GM23338 (cell line): ENCODE measurements at regions not wholly inside any gene's neighbourhood (a gene's known extent, or its start where the extent isn't known, plus 50 kb on each side); places are given as distances from the start of the nearest gene placed in this dataset.

Source experiments
- ATAC-seq: fragments of 200-7000 bp; cut with Tn5 transposase; 3 replicates; pipeline ENCODE4 v1.9.1; 2020
- DNase-seq: peaks from one replicate; pipeline ENCODE4 v3.0.0-alpha.2; 2015; ENCODE audit warnings: low spot score
- H2AFZ ChIP-seq: fragments of 200-600 bp; sonication (generic); 2 replicates; pipeline ENCODE4 v1.8.0; 2016; ENCODE audit warnings: antibody characterized with exemption, mild to moderate bottlenecking, moderate library complexity
- H3F3A ChIP-seq: fragments of 200-600 bp; sonication (generic); replicated peaks from 2 replicates; pipeline ENCODE4 v1.8.0; 2017; ENCODE audit warnings: antibody characterized with exemption, mixed run types, low read depth
- H3K27ac ChIP-seq: fragments of 200-600 bp; sonication (generic); 2 replicates; pipeline ENCODE4 v1.6.1; 2016; ENCODE audit warnings: low read depth
- H3K27me3 ChIP-seq: fragments of 200-600 bp; sonication (generic); 2 replicates; pipeline ENCODE4 v1.8.0; 2016; ENCODE audit warnings: mild to moderate bottlenecking, mixed run types, moderate library complexity; ENCODE audit not compliant: insufficient read depth
- H3K36me3 ChIP-seq: fragments of 200-600 bp; sonication (generic); 2 replicates; pipeline ENCODE4 v1.8.0; 2016; ENCODE audit warnings: mild to moderate bottlenecking; ENCODE audit not compliant: insufficient read depth
- H3K4me1 ChIP-seq: fragments of 200-600 bp; sonication (generic); 2 replicates; pipeline ENCODE4 v1.8.0; 2016; ENCODE audit warnings: mild to moderate bottlenecking, moderate library complexity; ENCODE audit not compliant: insufficient read depth
- H3K4me2 ChIP-seq: fragments of 200-600 bp; sonication (generic); 2 replicates; pipeline ENCODE4 v1.7.1; 2017; ENCODE audit warnings: mixed run types
- H3K4me3 ChIP-seq: fragments of 200-600 bp; sonication (generic); 2 replicates; pipeline ENCODE4 v1.6.1; 2016; ENCODE audit warnings: mixed run types
- H3K79me2 ChIP-seq: fragments of 200-600 bp; sonication (generic); replicated peaks from 2 replicates; pipeline ENCODE4 v1.8.0; 2017; ENCODE audit warnings: mild to moderate bottlenecking; ENCODE audit not compliant: insufficient read depth
- H3K9me2 ChIP-seq: fragments of 200-600 bp; sonication (generic); 2 replicates; pipeline ENCODE4 v1.8.0; 2017; ENCODE audit not compliant: insufficient read depth
- H4K20me1 ChIP-seq: fragments of 200-600 bp; sonication (generic); replicated peaks from 2 replicates; pipeline ENCODE4 v1.8.0; 2017; ENCODE audit warnings: mild to moderate bottlenecking; ENCODE audit not compliant: insufficient read depth
- H3K27ac Mint-ChIP-seq: 2 replicates; pipeline ENCODE4 v1.8.0; 2020; ENCODE audit warnings: inconsistent platforms, mild to moderate bottlenecking, moderate library complexity, mixed read lengths
- H3K27me3 Mint-ChIP-seq: 3 replicates; pipeline ENCODE4 v1.8.0; 2022; ENCODE audit warnings: low read depth, mild to moderate bottlenecking, moderate library complexity, mixed read lengths, inconsistent platforms; ENCODE audit not compliant: insufficient read depth, poor library complexity
- H3K36me3 Mint-ChIP-seq: 3 replicates; pipeline ENCODE4 v1.8.0; 2021; ENCODE audit warnings: low read depth, mild to moderate bottlenecking, inconsistent platforms, moderate library complexity, mixed read lengths
- H3K4me1 Mint-ChIP-seq: 3 replicates; pipeline ENCODE4 v1.8.0; 2020; ENCODE audit warnings: mild to moderate bottlenecking, inconsistent platforms, mixed read lengths
- H3K4me3 Mint-ChIP-seq: 3 replicates; pipeline ENCODE4 v1.8.0; 2021; ENCODE audit warnings: moderate library complexity, mild to moderate bottlenecking, inconsistent platforms, mixed read lengths
- H3K9me3 Mint-ChIP-seq: 3 replicates; pipeline ENCODE4 v1.8.0; 2020; ENCODE audit warnings: moderate library complexity, mild to moderate bottlenecking, inconsistent platforms, mixed read lengths
- CREB1 ChIP-seq: fragments of 250-450 bp; sonication (Bioruptor Pico); IDR thresholded peaks from 2 replicates; pipeline ENCODE4 v1.5.0; 2020; ENCODE audit warnings: low read depth, mild to moderate bottlenecking, moderate library complexity
- ETS1 ChIP-seq: IDR thresholded peaks from 2 replicates; pipeline ENCODE4 v1.6.1; 2016; ENCODE audit warnings: antibody characterized with exemption
- EZH2 ChIP-seq: fragments of 200-600 bp; sonication (generic); IDR thresholded peaks from one replicate; pipeline ENCODE4 v1.8.0; 2017; ENCODE audit warnings: antibody characterized with exemption, mild to moderate bottlenecking, low read depth; ENCODE audit not compliant: unreplicated experiment
- EZH2phosphoT487 ChIP-seq: fragments of 200-600 bp; sonication (generic); IDR thresholded peaks from one replicate; pipeline ENCODE4 v1.8.1; 2018; ENCODE audit warnings: antibody characterized with exemption; ENCODE audit not compliant: unreplicated experiment
- NANOG ChIP-seq: IDR thresholded peaks from 2 replicates; pipeline ENCODE4 v1.6.1; 2016; ENCODE audit warnings: antibody characterized with exemption, borderline replicate concordance
- POLR2AphosphoS5 ChIP-seq: IDR thresholded peaks from 2 replicates; pipeline ENCODE4 v1.6.1; 2016; ENCODE audit warnings: antibody characterized with exemption, low read depth
- REST ChIP-seq: IDR thresholded peaks from one replicate; pipeline ENCODE4 v1.6.1; 2018; ENCODE audit warnings: antibody characterized with exemption; ENCODE audit not compliant: unreplicated experiment
- STAT1 ChIP-seq: IDR thresholded peaks from one replicate; pipeline ENCODE4 v1.6.1; 2016; ENCODE audit warnings: antibody characterized with exemption; ENCODE audit not compliant: unreplicated experiment
- ZNF331 ChIP-seq: fragments of 250-450 bp; sonication (Bioruptor Pico); IDR thresholded peaks from 2 replicates; pipeline ENCODE4 v1.5.0; 2020; ENCODE audit warnings: low read depth, mild to moderate bottlenecking, moderate library complexity
- ZNF462 ChIP-seq: fragments of 250-450 bp; sonication (Bioruptor Pico); IDR thresholded peaks from 2 replicates; pipeline ENCODE4 v1.5.0; 2020; ENCODE audit warnings: mild to moderate bottlenecking, moderate library complexity

- H3K4me1 Mint-ChIP-seq = no peaks in the 10 kb centered on the region
- no peak for TF ChIP-seq ZNF462
- TF ChIP-seq POLR2AphosphoS5 = no peak
- TF ChIP-seq ZNF331 (CRISPR knock-in tag) = no peak
- TF ChIP-seq EZH2 = no peak
- no peak for TF ChIP-seq NANOG
- no peaks in the 10 kb centered on the region for H3K36me3 Mint-ChIP-seq
- Histone ChIP-seq H3K27ac (no peak overlapping the region), H4K20me1 (no peaks in the 10 kb centered on the region), H2AFZ (peak overlapping the region; percentile 66), H3K27me3 (no peaks in the 10 kb centered on the region), H3K36me3 (no peaks in the 10 kb centered on the region), H3K4me1 (no peaks in the 10 kb centered on the region), H3F3A (no peaks in the 10 kb centered on the region), H3K4me3 (no peak overlapping the region), H3K9me2 (peaks cover 15% of the 10 kb centered on the region; the same call in 1 of the 2 replicates), H3K79me2 (no peaks in the 10 kb centered on the region), H3K4me2 (no peak overlapping the region)
- H3K27me3 Mint-ChIP-seq = no peaks in the 10 kb centered on the region
- DNase-seq (no peak), ATAC-seq (no peak)
- no peak overlapping the region for H3K4me3 Mint-ChIP-seq
- no peak overlapping the region for H3K27ac Mint-ChIP-seq
- H3K9me3 Mint-ChIP-seq = no peaks in the 10 kb centered on the region
Observed at GRCh38 chr6:40671694-40672050, 84.5 kb upstream of the LRFN2 start.

- Mint-ChIP-seq H3K4me1 (no peaks in the 10 kb centered on the region), H3K36me3 (no peaks in the 10 kb centered on the region), H3K27me3 (no peaks in the 10 kb centered on the region), H3K4me3 (no peak overlapping the region), H3K27ac (no peak overlapping the region), H3K9me3 (no peaks in the 10 kb centered on the region)
- DNase-seq = no peak
- H3F3A ChIP-seq = no peaks in the 10 kb centered on the region
- peak overlapping the region; percentile 66 for H2AFZ ChIP-seq
- no peak overlapping the region for H3K4me3 ChIP-seq
- no peak overlapping the region for H3K4me2 ChIP-seq
- no peaks in the 10 kb centered on the region for H3K4me1 ChIP-seq
- no peak overlapping the region for H3K27ac ChIP-seq
- H3K9me2 ChIP-seq = peaks cover 15% of the 10 kb centered on the region; the same call in 1 of the 2 replicates
- no peaks in the 10 kb centered on the region for H3K27me3 ChIP-seq
- no peaks in the 10 kb centered on the region for H3K79me2 ChIP-seq
- no peaks in the 10 kb centered on the region for H4K20me1 ChIP-seq
- no peak for ATAC-seq
- H3K36me3 ChIP-seq = no peaks in the 10 kb centered on the region
- TF ChIP-seq REST (no peak), CREB1 (CRISPR knock-in tag) (no peak), EZH2phosphoT487 (no peak), ETS1 (no peak), ZNF331 (CRISPR knock-in tag) (no peak), STAT1 (no peak)
Observed at GRCh38 chr6:40671001-40671693, 84.0 kb upstream of the LRFN2 start.
